GM06990 (cell line): ENCODE measurements at regions not wholly inside any gene's neighbourhood (a gene's known extent, or its start where the extent isn't known, plus 50 kb on each side); places are given as distances from the start of the nearest gene placed in this dataset.

Experiments used
- DNase-seq: peaks from one replicate; pipeline ENCODE4 v3.0.0-alpha.2; 2011; ENCODE audit not compliant: insufficient read length; ENCODE audit errors: extremely low read depth
- H3K27me3 ChIP-seq: replicated peaks from 2 replicates; pipeline ENCODE4 v1.6.0; 2011; ENCODE audit warnings: low read length; ENCODE audit not compliant: control insufficient read depth, insufficient read depth
- H3K36me3 ChIP-seq: 2 replicates; pipeline ENCODE4 v1.5.1; 2011; ENCODE audit warnings: low read length; ENCODE audit not compliant: control insufficient read depth, insufficient read depth
- H3K4me3 ChIP-seq: replicated peaks from 2 replicates; pipeline ENCODE4 v1.5.1; 2011; ENCODE audit warnings: low read depth, mild to moderate bottlenecking, control low read depth, low read length
- TF ChIP-seq, protein P1 (sequence below): IDR thresholded peaks from 2 replicates; pipeline ENCODE4 v1.5.1; 2011; ENCODE audit warnings: low read length, control low read depth, mild to moderate bottlenecking, inconsistent platforms; ENCODE audit not compliant: insufficient read depth, poor library complexity, severe bottlenecking

GRCh38 chr14:96698960-96699539 is 98.1 kb upstream of the VRK1 start:
- Histone ChIP-seq H3K27me3 (no peaks in the 10 kb centered on the region), H3K36me3 (no peaks in the 10 kb centered on the region), H3K4me3 (no peak overlapping the region)
- DNase-seq: peak; percentile 51
- TF ChIP-seq, protein P1, sequence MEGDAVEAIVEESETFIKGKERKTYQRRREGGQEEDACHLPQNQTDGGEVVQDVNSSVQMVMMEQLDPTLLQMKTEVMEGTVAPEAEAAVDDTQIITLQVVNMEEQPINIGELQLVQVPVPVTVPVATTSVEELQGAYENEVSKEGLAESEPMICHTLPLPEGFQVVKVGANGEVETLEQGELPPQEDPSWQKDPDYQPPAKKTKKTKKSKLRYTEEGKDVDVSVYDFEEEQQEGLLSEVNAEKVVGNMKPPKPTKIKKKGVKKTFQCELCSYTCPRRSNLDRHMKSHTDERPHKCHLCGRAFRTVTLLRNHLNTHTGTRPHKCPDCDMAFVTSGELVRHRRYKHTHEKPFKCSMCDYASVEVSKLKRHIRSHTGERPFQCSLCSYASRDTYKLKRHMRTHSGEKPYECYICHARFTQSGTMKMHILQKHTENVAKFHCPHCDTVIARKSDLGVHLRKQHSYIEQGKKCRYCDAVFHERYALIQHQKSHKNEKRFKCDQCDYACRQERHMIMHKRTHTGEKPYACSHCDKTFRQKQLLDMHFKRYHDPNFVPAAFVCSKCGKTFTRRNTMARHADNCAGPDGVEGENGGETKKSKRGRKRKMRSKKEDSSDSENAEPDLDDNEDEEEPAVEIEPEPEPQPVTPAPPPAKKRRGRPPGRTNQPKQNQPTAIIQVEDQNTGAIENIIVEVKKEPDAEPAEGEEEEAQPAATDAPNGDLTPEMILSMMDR: peak; percentile 72

DNA sequence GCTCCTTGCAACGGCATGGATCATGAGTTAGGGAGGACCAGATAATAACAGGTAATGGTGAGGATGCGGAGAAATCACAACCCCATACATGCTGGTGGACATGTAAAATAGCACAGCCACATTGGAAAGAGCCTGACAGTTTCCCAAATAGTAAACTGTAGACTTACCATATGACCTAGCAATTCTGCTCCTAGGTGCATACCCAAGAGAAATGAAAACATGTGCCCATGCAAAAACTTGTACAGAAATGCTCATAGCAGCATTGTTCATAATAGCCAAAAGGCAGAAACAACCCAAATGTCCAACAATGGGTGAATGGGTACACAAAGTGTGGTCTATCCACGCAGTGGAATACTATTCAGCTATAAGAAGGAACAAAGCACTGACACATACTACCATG is 97.5 kb upstream of the VRK1 start:
- H3K27me3 ChIP-seq: no peaks in the 10 kb centered on the region
- DNase-seq: no peak
- TF ChIP-seq, protein P1: no peak
- no peak overlapping the region for H3K4me3 ChIP-seq
- no peaks in the 10 kb centered on the region for H3K36me3 ChIP-seq

- H3K36me3 ChIP-seq: no peaks in the 10 kb centered on the region
- no peaks in the 10 kb centered on the region for H3K27me3 ChIP-seq
- no peak overlapping the region for H3K4me3 ChIP-seq
- TF ChIP-seq, protein P1: no peak
- no peak for DNase-seq
Measured at GRCh38 chr14:96702831-96703230, 94.4 kb upstream of the VRK1 start.

DNA sequence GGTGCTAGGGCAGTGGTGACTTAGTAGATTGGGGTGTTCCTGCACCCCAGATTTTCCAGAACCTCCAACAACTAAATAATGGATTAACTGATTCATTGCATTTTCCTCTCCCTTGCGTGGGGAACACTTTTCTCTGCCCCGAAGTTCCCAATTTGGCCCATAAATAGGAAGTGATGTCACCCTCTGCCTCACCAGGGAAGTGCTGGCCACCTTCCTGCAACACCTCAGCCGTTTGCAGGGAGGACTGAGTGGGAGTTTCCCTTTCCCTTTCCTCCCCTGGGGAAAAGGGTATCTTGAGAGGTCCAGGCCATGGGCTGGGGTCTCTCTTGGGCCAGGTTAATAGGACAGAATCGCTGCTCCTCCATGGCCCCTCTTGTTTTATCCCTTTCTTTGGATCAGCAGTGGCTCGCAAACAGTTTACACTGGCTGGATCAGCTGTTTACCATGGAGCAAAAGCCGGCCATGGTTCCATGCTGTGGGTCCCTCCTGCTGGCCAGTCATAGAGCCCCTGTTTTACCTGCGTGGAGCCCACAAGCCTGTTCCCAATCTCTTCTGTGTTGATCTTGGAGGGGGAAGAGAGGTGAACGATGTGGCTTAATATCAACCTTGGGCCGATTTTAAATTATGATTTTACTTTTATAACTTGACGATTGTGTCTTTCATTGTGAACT is 91.6 kb upstream of the VRK1 start:
- no peak for DNase-seq
- Histone ChIP-seq H3K27me3 (no peaks in the 10 kb centered on the region), H3K36me3 (no peaks in the 10 kb centered on the region), H3K4me3 (no peak overlapping the region)
- TF ChIP-seq, protein P1: no peak

DNA sequence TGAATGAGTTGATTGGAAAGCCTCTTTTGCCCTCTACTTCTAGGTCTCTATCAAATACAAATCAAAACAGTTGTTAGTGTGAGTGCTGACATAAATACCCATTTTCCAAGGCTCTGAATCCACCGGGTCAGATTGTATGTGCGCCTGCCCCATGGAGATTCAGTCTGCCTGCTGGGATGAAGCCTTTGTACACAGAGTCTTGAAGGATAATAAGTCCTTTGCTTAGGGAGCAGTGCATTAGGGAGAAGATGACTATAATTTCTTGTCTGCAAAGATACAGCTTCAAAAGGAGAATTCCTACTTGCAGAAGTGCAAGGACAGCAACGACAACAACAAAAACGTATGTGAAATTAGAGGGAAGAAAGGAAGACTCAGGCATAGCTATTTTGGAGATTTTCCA is 90.3 kb upstream of the VRK1 start:
- Histone ChIP-seq H3K4me3 (no peak overlapping the region), H3K36me3 (no peaks in the 10 kb centered on the region), H3K27me3 (no peaks in the 10 kb centered on the region)
- TF ChIP-seq, protein P1: no peak
- no peak for DNase-seq

GRCh38 chr14:96710060-96710666 is 87.0 kb upstream of the VRK1 start:
- TF ChIP-seq, protein P1: no peak
- Histone ChIP-seq H3K27me3 (no peaks in the 10 kb centered on the region), H3K36me3 (no peaks in the 10 kb centered on the region), H3K4me3 (no peak overlapping the region)
- peak; percentile 62 for DNase-seq
